Kidney tubule cell (primary cell): ENCODE measurements at regions not wholly inside any gene's neighbourhood (a gene's known extent, or its start where the extent isn't known, plus 50 kb on each side); places are given as distances from the start of the nearest gene placed in this dataset.
A peak's percentile ranks its signal among the peaks of the same experiment; 100 is the strongest.

Source experiments
- DNase-seq: peaks from one replicate; pipeline ENCODE4 v3.0.0-alpha.2; 2018; ENCODE audit warnings: low spot score

GRCh38 chr19:31560086-31561060 is 211.1 kb upstream of the TSHZ3 start:
- no peak for DNase-seq

GRCh38 chr19:31562966-31563612 is 213.9 kb upstream of the TSHZ3 start:
- no peak for DNase-seq

GRCh38 chr19:31567776-31568175 is 218.5 kb upstream of the TSHZ3 start:
- DNase-seq: no peak

GRCh38 chr19:31568724-31569123 is 219.5 kb upstream of the TSHZ3 start:
- no peak for DNase-seq

- no peak for DNase-seq
These were observed 221.5 kb upstream of the TSHZ3 start for GRCh38 chr19:31570718-31571117.

GRCh38 chr19:31572102-31572975 is 223.1 kb upstream of the TSHZ3 start:
- no peak for DNase-seq

- DNase-seq: no peak
These were observed 223.7 kb upstream of the TSHZ3 start for GRCh38 chr19:31572976-31573298.

- DNase-seq: no peak
These were observed 225.2 kb upstream of the TSHZ3 start for GRCh38 chr19:31574251-31574973.

- no peak for DNase-seq
These were observed 226.7 kb upstream of the TSHZ3 start for GRCh38 chr19:31575846-31576335.

GRCh38 chr19:31578326-31578725 is 229.1 kb upstream of the TSHZ3 start:
- DNase-seq: no peak

- no peak for DNase-seq
These were observed 233.9 kb upstream of the TSHZ3 start for GRCh38 chr19:31583148-31583547.

- DNase-seq: peak; percentile 46
These were observed 237.0 kb upstream of the TSHZ3 start for GRCh38 chr19:31586282-31586681.

- DNase-seq: no peak
These were observed 239.9 kb upstream of the TSHZ3 start for GRCh38 chr19:31589109-31589508.

GRCh38 chr19:31591258-31591657 is 242.0 kb upstream of the TSHZ3 start:
- DNase-seq: no peak

GRCh38 chr19:31592456-31592855 is 243.2 kb upstream of the TSHZ3 start:
- DNase-seq: no peak

- DNase-seq: no peak
These were observed 245.5 kb upstream of the TSHZ3 start for GRCh38 chr19:31594701-31595100.

- no peak for DNase-seq
These were observed 246.3 kb upstream of the TSHZ3 start for GRCh38 chr19:31595521-31595920.

- DNase-seq: no peak
These were observed 247.5 kb upstream of the TSHZ3 start for GRCh38 chr19:31596751-31597150.

- no peak for DNase-seq
These were observed 248.4 kb upstream of the TSHZ3 start for GRCh38 chr19:31597616-31598015.

- DNase-seq: no peak
These were observed 249.5 kb upstream of the TSHZ3 start for GRCh38 chr19:31598730-31599238.

GRCh38 chr19:31600731-31601295 is 251.6 kb upstream of the TSHZ3 start:
- no peak for DNase-seq
